Endodermal cell (in vitro differentiated cells): ENCODE measurements at regions not wholly inside any gene's neighbourhood (a gene's known extent, or its start where the extent isn't known, plus 50 kb on each side); places are given as distances from the start of the nearest gene placed in this dataset.
A peak's percentile ranks its signal among the peaks of the same experiment; 100 is the strongest.

Experiments
- DNase-seq: peaks from one replicate; pipeline ENCODE4 v3.0.0-alpha.2; 2017
- H3K27ac ChIP-seq: 2 replicates; pipeline ENCODE4 v1.5.1; 2013; ENCODE audit warnings: mild to moderate bottlenecking, low read depth, low read length, moderate library complexity
- H3K27me3 ChIP-seq: 2 replicates; pipeline ENCODE4 v1.6.1; 2013; ENCODE audit warnings: mild to moderate bottlenecking, low read length, moderate library complexity; ENCODE audit not compliant: insufficient read depth, control insufficient read depth, poor library complexity, severe bottlenecking
- H3K36me3 ChIP-seq: 2 replicates; pipeline ENCODE4 v1.7.0; 2013; ENCODE audit warnings: mild to moderate bottlenecking, low read length, moderate library complexity; ENCODE audit not compliant: control insufficient read depth, insufficient read depth
- H3K4me1 ChIP-seq: one replicate; pipeline ENCODE4 v1.7.0; 2013; ENCODE audit warnings: low read length; ENCODE audit not compliant: control insufficient read depth, insufficient read depth
- H3K4me3 ChIP-seq: 2 replicates; pipeline ENCODE4 v1.5.1; 2013; ENCODE audit warnings: mild to moderate bottlenecking, low read length, moderate library complexity
- H3K9ac ChIP-seq: 2 replicates; pipeline ENCODE4 v1.6.1; 2013; ENCODE audit warnings: mild to moderate bottlenecking, low read length, moderate library complexity; ENCODE audit not compliant: poor library complexity, severe bottlenecking; ENCODE audit errors: extremely low read depth
- H3K9me3 ChIP-seq: 2 replicates; pipeline ENCODE4 v1.6.1; 2013; ENCODE audit warnings: mild to moderate bottlenecking, low read length, moderate library complexity; ENCODE audit not compliant: control insufficient read depth
- H3K27ac Mint-ChIP-seq: 2 replicates; pipeline ENCODE4 v1.8.0; 2020; ENCODE audit warnings: mixed read lengths
- H3K27me3 Mint-ChIP-seq: 2 replicates; pipeline ENCODE4 v1.8.0; 2021; ENCODE audit warnings: mild to moderate bottlenecking, mixed read lengths; ENCODE audit not compliant: insufficient read depth
- H3K36me3 Mint-ChIP-seq: 2 replicates; pipeline ENCODE4 v1.8.0; 2020; ENCODE audit warnings: low read depth, mixed read lengths
- H3K4me1 Mint-ChIP-seq: 2 replicates; pipeline ENCODE4 v1.8.0; 2020; ENCODE audit warnings: mixed read lengths
- H3K4me3 Mint-ChIP-seq: 2 replicates; pipeline ENCODE4 v1.8.0; 2020; ENCODE audit warnings: mild to moderate bottlenecking, moderate library complexity, mixed read lengths
- H3K9me3 Mint-ChIP-seq: 2 replicates; pipeline ENCODE4 v1.8.0; 2020; ENCODE audit warnings: mild to moderate bottlenecking, mixed read lengths
- WGBS, 2 experiments: methylation state at CpG; one replicate each; pipeline versions ENCODE4 v1.1.5 to v1.1.7; 2013; ENCODE audit warnings: missing lambda C conversion rate in 2 of 2, mixed read lengths in 1 of 2; ENCODE audit not compliant: insufficient coverage in 1 of 2, insufficient read length in 1 of 2; 5-methylcytosine and 5-hydroxymethylcytosine counted together
- TF ChIP-seq, protein P1 (sequence below): fragments of 200-600 bp; sonication (generic); conservative IDR thresholded peaks from 2 replicates; pipeline ENCODE4 v1.5.0; 2021; ENCODE audit warnings: antibody characterized with exemption, mild to moderate bottlenecking

GRCh38 chr12:29053567-29053966, 95.5 kb upstream of the FAR2 start:
- Histone ChIP-seq H3K27me3 (no peaks in the 10 kb centered on the region), H3K4me1 (no peaks in the 10 kb centered on the region), H3K9me3 (no peaks in the 10 kb centered on the region), H3K36me3 (no peaks in the 10 kb centered on the region), H3K27ac (no peak overlapping the region), H3K9ac (no peak overlapping the region), H3K4me3 (no peak overlapping the region)
- Mint-ChIP-seq H3K4me1 (no peaks in the 10 kb centered on the region), H3K9me3 (no peaks in the 10 kb centered on the region), H3K36me3 (no peaks in the 10 kb centered on the region), H3K4me3 (no peak overlapping the region), H3K27ac (no peak overlapping the region), H3K27me3 (no peaks in the 10 kb centered on the region)
- TF ChIP-seq, protein P1, sequence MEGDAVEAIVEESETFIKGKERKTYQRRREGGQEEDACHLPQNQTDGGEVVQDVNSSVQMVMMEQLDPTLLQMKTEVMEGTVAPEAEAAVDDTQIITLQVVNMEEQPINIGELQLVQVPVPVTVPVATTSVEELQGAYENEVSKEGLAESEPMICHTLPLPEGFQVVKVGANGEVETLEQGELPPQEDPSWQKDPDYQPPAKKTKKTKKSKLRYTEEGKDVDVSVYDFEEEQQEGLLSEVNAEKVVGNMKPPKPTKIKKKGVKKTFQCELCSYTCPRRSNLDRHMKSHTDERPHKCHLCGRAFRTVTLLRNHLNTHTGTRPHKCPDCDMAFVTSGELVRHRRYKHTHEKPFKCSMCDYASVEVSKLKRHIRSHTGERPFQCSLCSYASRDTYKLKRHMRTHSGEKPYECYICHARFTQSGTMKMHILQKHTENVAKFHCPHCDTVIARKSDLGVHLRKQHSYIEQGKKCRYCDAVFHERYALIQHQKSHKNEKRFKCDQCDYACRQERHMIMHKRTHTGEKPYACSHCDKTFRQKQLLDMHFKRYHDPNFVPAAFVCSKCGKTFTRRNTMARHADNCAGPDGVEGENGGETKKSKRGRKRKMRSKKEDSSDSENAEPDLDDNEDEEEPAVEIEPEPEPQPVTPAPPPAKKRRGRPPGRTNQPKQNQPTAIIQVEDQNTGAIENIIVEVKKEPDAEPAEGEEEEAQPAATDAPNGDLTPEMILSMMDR, result no peak
- DNase-seq, result no peak
- 94% methylated on average over 1 of the region's 1 CpG; no CpG with 5 or more reads in 1 of the 2 experiments for WGBS, 2 experiments

- WGBS, 2 experiments, result 87 to 90% methylated on average over 3 of the region's 3 CpGs
- Histone ChIP-seq H3K27me3 (no peaks in the 10 kb centered on the region), H3K4me1 (no peaks in the 10 kb centered on the region), H3K9ac (no peak overlapping the region), H3K9me3 (no peaks in the 10 kb centered on the region), H3K27ac (no peak overlapping the region), H3K36me3 (no peaks in the 10 kb centered on the region), H3K4me3 (no peak overlapping the region)
- H3K4me3 Mint-ChIP-seq, result no peak overlapping the region
- H3K27ac Mint-ChIP-seq, result no peak overlapping the region
- DNase-seq, result no peak
- H3K27me3 Mint-ChIP-seq, result no peaks in the 10 kb centered on the region
- H3K4me1 Mint-ChIP-seq, result no peaks in the 10 kb centered on the region
- no peaks in the 10 kb centered on the region for H3K9me3 Mint-ChIP-seq
- no peaks in the 10 kb centered on the region for H3K36me3 Mint-ChIP-seq
- TF ChIP-seq, protein P1, result no peak
Measured at GRCh38 chr12:29054858-29055663, 94.0 kb upstream of the FAR2 start.

DNA sequence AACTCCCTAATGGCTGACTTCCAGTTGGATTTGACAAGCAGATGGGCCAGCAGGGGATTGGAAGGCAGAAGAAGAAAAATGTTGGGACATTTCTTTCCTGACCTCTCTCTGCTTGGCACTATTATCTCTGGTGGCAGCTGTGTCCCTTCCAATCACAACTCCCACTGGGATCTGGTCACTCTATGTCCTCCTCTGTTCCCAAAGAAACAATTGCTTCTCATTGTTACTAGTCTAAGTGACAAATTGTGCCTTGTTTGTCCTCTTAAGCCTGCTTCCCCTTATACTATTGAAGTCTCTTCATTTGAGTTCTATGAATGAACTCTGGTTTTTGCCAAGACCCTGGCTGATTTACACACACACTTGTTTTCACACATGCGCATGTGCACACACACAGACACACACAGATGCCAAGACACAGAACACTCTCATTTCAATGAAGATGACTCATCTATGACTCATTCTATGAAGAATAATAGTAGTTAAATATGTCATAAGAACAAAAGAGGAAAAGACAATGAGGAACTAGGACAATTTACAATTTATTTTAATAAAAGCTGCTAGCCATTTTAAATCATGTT, 83.0 kb upstream of the FAR2 start:
- Mint-ChIP-seq H3K4me1 (peaks cover 11% of the 10 kb centered on the region), H3K9me3 (peaks cover 10% of the 10 kb centered on the region), H3K36me3 (no peaks in the 10 kb centered on the region), H3K4me3 (no peak overlapping the region), H3K27me3 (no peaks in the 10 kb centered on the region), H3K27ac (no peak overlapping the region)
- Histone ChIP-seq H3K4me1 (no peaks in the 10 kb centered on the region), H3K27ac (peak overlapping the region; percentile 26), H3K36me3 (no peaks in the 10 kb centered on the region), H3K4me3 (no peak overlapping the region), H3K9ac (no peak overlapping the region), H3K9me3 (no peaks in the 10 kb centered on the region), H3K27me3 (no peaks in the 10 kb centered on the region)
- DNase-seq, result no peak
- TF ChIP-seq, protein P1, result no peak
- WGBS, 2 experiments, result 60% methylated on average over 1 of the region's 1 CpG; no CpG with 5 or more reads in 1 of the 2 experiments
